ENCODE measurements at regions not wholly inside any gene's neighbourhood (a gene's known extent, or its start where the extent isn't known, plus 50 kb on each side); places are given as distances from the start of the nearest gene placed in this dataset.

DNA sequence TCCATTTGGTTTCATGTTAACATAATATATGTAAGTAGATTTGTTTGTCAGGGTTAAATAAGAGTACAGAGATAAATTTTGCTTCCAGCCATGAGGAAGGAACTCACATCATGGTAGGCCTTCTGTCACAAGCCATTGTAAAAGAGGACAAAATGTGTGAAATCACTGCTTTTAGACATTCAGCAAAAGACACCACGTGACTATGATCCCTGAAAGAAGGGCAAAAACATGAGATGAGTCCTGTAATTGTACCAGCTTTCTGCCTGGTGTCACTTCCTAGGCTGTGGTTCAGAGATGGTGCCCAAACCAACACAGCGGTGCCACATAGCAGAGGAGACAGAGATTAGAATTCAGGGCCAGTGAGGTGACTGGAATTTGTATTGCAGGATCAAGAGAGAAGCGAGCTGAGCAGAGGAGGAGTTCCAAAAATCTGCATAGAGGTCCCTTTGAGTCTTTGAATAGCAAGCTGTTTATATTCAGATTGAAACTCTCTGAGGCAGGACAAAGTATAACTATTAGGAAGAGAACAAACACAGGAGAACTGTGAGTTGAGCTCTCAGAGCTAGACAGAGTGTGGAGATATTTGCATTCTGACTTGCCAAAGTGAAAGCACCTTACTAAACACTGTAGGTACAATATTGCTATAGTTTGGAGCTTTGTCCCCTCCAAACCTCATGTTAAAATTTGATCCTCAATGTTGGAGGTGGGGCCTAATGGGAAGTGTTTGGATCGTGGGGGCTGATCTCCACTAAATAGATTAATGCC is 52.6 kb upstream of the PDE7B start:
- DNase-seq (ENCODE audit: low spot score): no peak

All from NAMALWA (cell line).